Tibial nerve (tissue), 4 donors: ENCODE measurements at regions not wholly inside any gene's neighbourhood (a gene's known extent, or its start where the extent isn't known, plus 50 kb on each side); places are given as distances from the start of the nearest gene placed in this dataset.

Experiments used
- DNase-seq, 2 donors: peaks; one replicate each; pipeline ENCODE4 v3.0.0-alpha.2; 2019; ENCODE audit warnings: low spot score in 2 of 2
- H3K27ac ChIP-seq, 4 donors: fragments of 200-600 bp; sonication (generic) in 3 of 4; one replicate each; pipeline ENCODE4 v1.5.1; 2017 to 2019; ENCODE audit warnings: mild to moderate bottlenecking in 1 of 4
- H3K27me3 ChIP-seq, 2 donors: fragments of 200-600 bp; sonication (generic) in 1 of 2; one replicate each; pipeline versions ENCODE4 v1.5.1 to v1.6.0; 2017 to 2019
- H3K36me3 ChIP-seq, 3 donors: fragments of 200-600 bp; sonication (generic); one replicate each; pipeline ENCODE4 v1.5.1; 2018 to 2019
- H3K4me1 ChIP-seq, 4 donors: fragments of 200-600 bp; sonication (generic) in 3 of 4; one replicate each; pipeline ENCODE4 v1.5.1; 2017 to 2019
- H3K4me3 ChIP-seq, 4 donors: fragments of 200-600 bp; sonication (generic) in 3 of 4; one replicate each; pipeline ENCODE4 v1.5.1; 2017 to 2019; ENCODE audit warnings: mild to moderate bottlenecking in 1 of 4, moderate library complexity in 1 of 4
- H3K9me3 ChIP-seq, 4 donors: fragments of 200-600 bp; sonication (generic) in 3 of 4; one replicate each; pipeline ENCODE4 v1.5.1; 2017 to 2019
- CTCF ChIP-seq, 5 experiments: fragments of 200-600 bp in 3 of 5; fragments of 450-650 bp in 2 of 5; sonication (generic) in 3 of 5; IDR thresholded peaks; one replicate each; pipeline ENCODE4 v1.5.1; 2016 to 2019; ENCODE audit warnings: antibody characterized with exemption in 5 of 5, mild to moderate bottlenecking in 3 of 5, moderate library complexity in 2 of 5
- EP300 ChIP-seq, 2 donors: sonication (generic); formaldehyde crosslinking; IDR thresholded peaks; one replicate each; pipeline ENCODE4 v1.6.1; 2017; ENCODE audit warnings: antibody characterized with exemption in 2 of 2, mild to moderate bottlenecking in 1 of 2
- POLR2A ChIP-seq, 2 donors: fragments of 450-650 bp; IDR thresholded peaks; one replicate each; pipeline ENCODE4 v1.6.1; 2017; ENCODE audit warnings: antibody characterized with exemption in 2 of 2, mild to moderate bottlenecking in 2 of 2, moderate library complexity in 2 of 2
- WGBS, 2 donors: methylation state at CpG; one replicate each; pipeline ENCODE4 v1.1.5; 2018; 5-methylcytosine and 5-hydroxymethylcytosine counted together

- Histone ChIP-seq H3K4me1 (no peaks in the 10 kb centered on the region), H3K27me3 (no peaks in the 10 kb centered on the region), H3K9me3 (no peaks in the 10 kb centered on the region), H3K27ac (no peak overlapping the region), H3K4me3 (no peak overlapping the region), H3K36me3 (no peaks in the 10 kb centered on the region)
- no peak for DNase-seq
- WGBS, 2 donors: 89 to 91% methylated on average over 2 of the region's 2 CpGs
- no peak for TF ChIP-seq CTCF (IDR thresholded peaks at IDR 0.05)
- no peak for TF ChIP-seq EP300 (IDR thresholded peaks at IDR 0.05)
- no peak for TF ChIP-seq POLR2A (IDR thresholded peaks at IDR 0.05)
These were observed 369.9 kb upstream of the PTGER4 start for GRCh38 chr5:40309851-40310250.

GRCh38 chr5:40308867-40309266 lies 370.8 kb upstream of the PTGER4 start:
- H3K4me1 ChIP-seq: no peaks in the 10 kb centered on the region
- no peak for TF ChIP-seq CTCF (IDR thresholded peaks at IDR 0.05)
- no peak for DNase-seq
- no peaks in the 10 kb centered on the region for H3K9me3 ChIP-seq
- H3K27me3 ChIP-seq: no peaks in the 10 kb centered on the region
- H3K36me3 ChIP-seq: no peaks in the 10 kb centered on the region
- H3K27ac ChIP-seq: no peak overlapping the region
- no peak overlapping the region for H3K4me3 ChIP-seq

- no peaks in the 10 kb centered on the region for H3K9me3 ChIP-seq
- no peaks in the 10 kb centered on the region for H3K36me3 ChIP-seq
- no peaks in the 10 kb centered on the region for H3K27me3 ChIP-seq
- no peak overlapping the region for H3K27ac ChIP-seq
- no peak overlapping the region for H3K4me3 ChIP-seq
- TF ChIP-seq CTCF (IDR thresholded peaks at IDR 0.05) (no peak), EP300 (IDR thresholded peaks at IDR 0.05) (no peak), POLR2A (IDR thresholded peaks at IDR 0.05) (no peak)
- no peak for DNase-seq
- H3K4me1 ChIP-seq: no peaks in the 10 kb centered on the region
These were observed 371.8 kb upstream of the PTGER4 start for GRCh38 chr5:40307920-40308319.

GRCh38 chr5:40306869-40307487 lies 372.7 kb upstream of the PTGER4 start:
- Histone ChIP-seq H3K9me3 (no peaks in the 10 kb centered on the region), H3K27ac (no peak overlapping the region), H3K4me3 (no peak overlapping the region), H3K36me3 (no peaks in the 10 kb centered on the region), H3K4me1 (no peaks in the 10 kb centered on the region), H3K27me3 (no peaks in the 10 kb centered on the region)
- DNase-seq: no peak
- WGBS, 2 donors: 59 to 80% methylated on average over 2 of the region's 2 CpGs
- no peak for TF ChIP-seq POLR2A (IDR thresholded peaks at IDR 0.05)
- TF ChIP-seq CTCF (IDR thresholded peaks at IDR 0.05): no peak
- no peak for TF ChIP-seq EP300 (IDR thresholded peaks at IDR 0.05)

- no peaks in the 10 kb centered on the region for H3K9me3 ChIP-seq
- WGBS, 2 donors: 78 to 85% methylated on average over 3 of the region's 3 CpGs
- TF ChIP-seq EP300 (IDR thresholded peaks at IDR 0.05) (no peak), CTCF (IDR thresholded peaks at IDR 0.05) (no peak), POLR2A (IDR thresholded peaks at IDR 0.05) (no peak)
- no peak for DNase-seq
- no peak overlapping the region for H3K27ac ChIP-seq
- H3K36me3 ChIP-seq: no peaks in the 10 kb centered on the region
- no peaks in the 10 kb centered on the region for H3K27me3 ChIP-seq
- H3K4me1 ChIP-seq: no peaks in the 10 kb centered on the region
- H3K4me3 ChIP-seq: no peak overlapping the region
These were observed 387.7 kb upstream of the PTGER4 start for GRCh38 chr5:40292006-40292405.
